IPS-18c (cell line): ENCODE measurements at regions not wholly inside any gene's neighbourhood (a gene's known extent, or its start where the extent isn't known, plus 50 kb on each side); places are given as distances from the start of the nearest gene placed in this dataset.
"Not testable (repeated sequence)": the region's sequence is repeated elsewhere in the genome, so short reads cannot be mapped to it uniquely, and the experiment has no call there.

ENCODE experiments used
- H3K4me3 ChIP-seq: 2 replicates; pipeline ENCODE4 v1.7.0; 2013; ENCODE audit warnings: low read depth, mild to moderate bottlenecking, low read length, moderate library complexity; ENCODE audit not compliant: insufficient read depth
- H3K9me3 ChIP-seq: one replicate; pipeline ENCODE4 v1.6.1; 2013; ENCODE audit warnings: mild to moderate bottlenecking, low read length, moderate library complexity; ENCODE audit not compliant: control insufficient read depth, insufficient read depth

DNA sequence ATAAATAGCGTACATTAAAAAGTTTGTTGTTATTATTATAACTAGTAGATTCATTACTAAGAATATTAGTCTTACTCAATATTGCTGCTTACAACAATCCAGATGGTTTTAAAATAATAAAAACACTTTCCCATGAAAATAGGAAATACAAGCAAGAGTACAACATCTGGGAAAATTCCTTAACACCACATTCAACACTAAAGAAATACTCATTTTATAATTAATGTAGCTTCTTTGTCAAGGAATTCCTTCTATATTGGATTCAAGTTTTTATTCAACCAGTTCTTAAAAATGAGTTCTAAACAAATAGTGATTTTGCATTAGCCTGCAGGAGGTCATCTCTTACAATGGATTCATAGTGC lies 650.3 kb upstream of the SLC35B3 start:
- no peaks in the 10 kb centered on the region for H3K9me3 ChIP-seq
- H3K4me3 ChIP-seq, result no peak overlapping the region

DNA sequence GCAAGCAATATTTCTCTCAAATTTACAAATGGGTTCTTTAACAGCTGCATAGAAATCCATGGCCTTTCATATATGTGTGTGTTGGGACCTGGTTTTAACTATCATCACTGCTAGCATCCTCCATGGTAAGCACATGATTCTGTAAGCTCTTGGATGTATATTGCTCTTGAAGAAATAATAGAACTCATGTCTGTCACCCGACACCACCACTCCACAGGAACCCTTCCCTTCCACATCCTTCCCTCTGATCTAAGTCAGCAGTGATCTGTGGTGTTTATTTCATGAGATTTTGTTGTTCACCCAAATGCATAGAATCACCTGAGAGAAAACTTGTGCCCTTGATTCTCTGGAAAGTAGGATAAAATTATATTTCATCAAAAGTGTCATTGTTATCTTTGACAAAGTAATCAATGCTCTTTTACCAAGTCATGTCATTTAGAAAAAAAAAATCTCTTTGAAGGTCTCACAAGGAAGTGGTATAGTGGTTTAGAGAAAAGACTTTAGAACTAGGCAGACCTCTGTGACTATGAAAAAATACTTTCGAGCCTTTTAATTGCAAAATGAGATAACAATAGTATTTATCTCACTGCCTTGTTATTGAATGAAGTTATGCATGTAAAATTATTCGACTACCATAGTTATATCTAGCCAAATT lies 649.8 kb upstream of the SLC35B3 start:
- Histone ChIP-seq H3K9me3 (no peaks in the 10 kb centered on the region), H3K4me3 (no peak overlapping the region)

DNA sequence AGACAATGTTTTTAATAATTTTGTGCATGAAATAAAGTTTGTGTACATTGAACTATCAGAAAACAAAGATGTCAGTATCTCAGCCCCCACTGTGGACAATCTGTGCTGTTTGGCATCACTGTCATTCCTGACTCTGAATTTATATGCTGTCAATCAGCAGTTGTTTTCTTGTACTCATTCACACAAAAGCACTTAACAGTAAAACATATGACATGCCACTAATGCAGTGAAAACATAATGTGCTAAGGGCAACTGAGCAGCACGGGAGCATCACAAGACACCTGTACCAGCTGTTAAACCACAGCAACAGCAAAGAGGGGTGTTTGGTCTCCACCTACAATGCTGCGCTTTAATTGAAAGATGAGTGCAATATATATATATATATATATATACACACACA lies 647.8 kb upstream of the SLC35B3 start:
- H3K4me3 ChIP-seq, result no peak overlapping the region
- no peaks in the 10 kb centered on the region for H3K9me3 ChIP-seq

DNA sequence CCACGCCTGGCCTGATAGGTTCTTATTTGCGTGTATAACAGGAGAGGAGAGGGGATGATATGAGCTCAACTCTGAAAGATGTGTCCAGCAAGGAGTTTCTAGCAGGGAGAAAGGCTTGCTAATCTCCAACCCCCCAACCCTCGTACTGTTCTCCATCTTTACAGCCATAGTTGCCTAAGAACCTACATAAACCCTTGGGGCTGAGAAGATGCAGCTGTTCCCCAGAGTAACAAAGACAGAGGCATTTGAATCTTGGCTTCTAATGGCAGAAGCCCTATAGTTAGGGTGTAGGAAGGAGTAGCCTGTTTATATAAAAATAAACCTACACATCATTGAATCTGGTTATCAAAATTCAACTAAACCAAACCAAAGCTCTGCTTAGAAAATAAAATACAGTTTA lies 631.4 kb upstream of the SLC35B3 start:
- Histone ChIP-seq H3K4me3 (no peak overlapping the region), H3K9me3 (no peaks in the 10 kb centered on the region)

DNA sequence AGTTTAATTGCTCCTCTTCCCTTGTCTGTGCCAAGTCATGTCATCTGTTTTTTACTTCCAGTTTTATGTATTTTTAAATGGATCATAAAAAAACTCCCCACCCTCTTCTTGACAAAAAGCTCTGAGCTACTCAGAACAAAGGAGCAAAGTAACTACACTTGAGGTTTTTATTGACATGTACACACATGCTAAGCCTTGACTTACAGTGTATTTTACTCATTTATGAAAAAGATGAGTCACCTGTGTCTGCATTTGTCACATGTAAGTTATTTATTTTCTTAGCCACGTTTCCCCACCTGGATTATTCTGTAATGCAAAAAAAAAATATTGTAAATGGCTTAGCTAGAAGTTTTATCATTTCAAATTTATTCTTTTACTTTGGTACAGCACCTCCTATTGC lies 628.8 kb upstream of the SLC35B3 start:
- Histone ChIP-seq H3K9me3 (no peaks in the 10 kb centered on the region), H3K4me3 (no peak overlapping the region)

DNA sequence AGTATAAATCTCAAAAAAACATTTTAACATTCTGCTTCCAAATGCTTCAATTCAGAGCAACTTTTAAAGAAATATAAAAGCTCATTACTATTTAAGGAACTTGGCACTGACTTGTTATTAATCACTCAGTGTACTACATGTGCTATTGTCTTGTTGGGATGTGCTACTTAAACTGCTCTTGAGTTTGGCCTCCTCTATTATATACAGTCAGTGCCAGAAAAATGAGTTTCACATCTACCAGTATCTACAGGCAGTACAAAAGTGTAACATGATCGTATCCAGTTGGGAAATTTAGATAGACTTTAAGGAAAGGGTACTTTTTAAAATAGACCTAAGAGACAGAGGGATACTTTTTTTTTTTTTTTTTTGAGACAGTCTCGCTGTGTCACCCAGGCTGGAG lies 627.3 kb upstream of the SLC35B3 start:
- Histone ChIP-seq H3K9me3 (no peaks in the 10 kb centered on the region), H3K4me3 (no peak overlapping the region)

DNA sequence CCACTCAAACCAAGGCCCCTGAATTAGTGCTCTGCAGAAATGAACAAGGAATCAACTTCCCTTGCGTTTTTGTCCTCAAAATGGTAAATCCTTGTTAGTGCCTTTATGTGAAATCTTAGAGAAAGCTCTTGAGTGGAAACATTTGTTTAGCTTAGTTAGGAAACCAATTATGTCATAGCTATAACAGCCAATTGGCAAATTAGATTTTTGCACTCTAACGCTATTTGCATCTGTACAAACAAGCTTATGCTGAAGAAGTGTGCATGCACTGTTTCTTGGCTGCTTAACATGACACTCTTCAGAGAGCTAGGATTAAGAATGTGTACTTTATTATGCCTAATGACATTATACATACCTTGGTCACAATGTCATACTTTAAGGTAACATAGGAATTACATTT lies 622.6 kb upstream of the SLC35B3 start:
- no peaks in the 10 kb centered on the region for H3K9me3 ChIP-seq

DNA sequence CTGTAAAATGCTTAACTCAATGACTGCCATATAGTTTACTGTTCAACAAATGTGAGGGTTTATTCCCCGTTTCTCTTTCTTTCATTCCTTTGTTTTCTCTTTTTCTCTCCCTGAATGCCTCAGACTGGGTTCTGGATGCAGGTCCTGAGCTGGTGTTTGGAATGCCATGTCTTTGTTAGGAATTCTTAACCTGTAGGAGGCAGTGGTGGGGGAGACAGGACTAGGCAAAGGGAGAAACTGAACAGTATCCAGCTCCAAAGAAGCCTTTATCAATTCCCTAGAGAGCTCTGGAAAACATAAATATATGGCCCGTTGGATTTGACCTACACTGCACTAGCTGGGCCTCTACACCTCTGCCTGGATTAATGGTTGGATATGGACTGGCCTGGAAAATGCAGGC lies 621.2 kb upstream of the SLC35B3 start:
- no peaks in the 10 kb centered on the region for H3K9me3 ChIP-seq
- H3K4me3 ChIP-seq, result no peak overlapping the region

More for the DNA sequence above, 622.6 kb upstream of the SLC35B3 start:
- no peak overlapping the region for H3K4me3 ChIP-seq

DNA sequence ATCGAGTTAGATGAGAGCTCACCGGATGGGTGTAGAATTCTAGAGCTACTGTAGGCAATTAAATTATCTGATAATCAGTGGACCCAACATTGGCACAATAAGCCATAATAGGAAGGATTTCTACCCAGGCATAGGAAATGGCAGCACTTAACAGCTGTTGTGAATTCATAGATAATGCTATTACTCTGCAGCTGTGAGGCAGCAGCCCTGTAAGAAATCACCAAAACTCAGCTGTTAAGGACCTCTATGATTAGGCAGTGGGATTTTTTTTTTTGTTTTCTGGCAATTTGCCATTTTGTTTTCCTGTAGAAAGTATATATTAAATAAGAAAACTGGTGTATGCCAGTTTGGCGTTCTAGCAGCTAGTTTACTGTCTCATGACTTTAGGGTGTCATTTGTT lies 609.1 kb upstream of the SLC35B3 start:
- Histone ChIP-seq H3K9me3 (no peaks in the 10 kb centered on the region), H3K4me3 (no peak overlapping the region)

DNA sequence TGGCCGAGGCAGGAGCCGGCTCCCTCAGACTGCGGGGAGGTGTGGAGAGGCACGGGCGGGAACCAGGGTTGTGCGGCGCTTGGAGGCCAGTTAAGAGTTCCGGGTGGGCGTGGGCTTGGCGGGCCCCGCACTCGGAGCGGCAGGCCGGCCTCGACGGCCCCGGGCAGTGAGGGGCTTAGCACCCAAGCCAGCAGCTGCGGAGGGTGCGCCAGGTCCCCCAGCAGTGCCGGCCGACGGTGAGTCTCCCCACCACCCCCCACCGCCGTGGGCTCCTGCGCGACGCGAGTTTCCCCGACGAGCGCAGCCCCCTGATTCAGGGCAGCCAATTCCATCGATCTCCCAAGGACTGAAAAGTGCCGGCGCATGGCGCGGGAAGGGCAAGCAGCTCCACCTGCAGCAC lies 605.4 kb upstream of the SLC35B3 start:
- H3K9me3 ChIP-seq, result no peaks in the 10 kb centered on the region
- H3K4me3 ChIP-seq, result no peak overlapping the region

DNA sequence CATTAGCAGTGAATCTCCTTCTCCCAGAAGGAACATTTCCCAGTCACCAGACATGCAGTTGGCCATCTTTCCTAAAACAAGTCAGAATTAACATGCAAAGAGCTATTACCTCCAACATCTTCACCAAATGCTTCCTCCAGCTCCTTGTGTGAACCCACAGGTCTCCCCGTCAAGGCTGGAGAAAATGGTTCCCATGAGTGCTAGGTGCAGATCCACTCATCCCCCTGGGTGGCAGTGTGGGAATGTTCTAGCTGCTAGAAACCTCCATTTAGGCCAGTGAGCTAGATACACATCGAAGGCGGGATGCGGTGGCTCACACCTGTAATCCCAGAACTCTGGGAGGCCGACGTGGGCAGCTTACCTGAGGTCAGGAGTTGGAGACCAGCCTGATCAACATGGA lies 603.9 kb upstream of the SLC35B3 start:
- Histone ChIP-seq H3K9me3 (no peaks in the 10 kb centered on the region), H3K4me3 (no peak overlapping the region)

DNA sequence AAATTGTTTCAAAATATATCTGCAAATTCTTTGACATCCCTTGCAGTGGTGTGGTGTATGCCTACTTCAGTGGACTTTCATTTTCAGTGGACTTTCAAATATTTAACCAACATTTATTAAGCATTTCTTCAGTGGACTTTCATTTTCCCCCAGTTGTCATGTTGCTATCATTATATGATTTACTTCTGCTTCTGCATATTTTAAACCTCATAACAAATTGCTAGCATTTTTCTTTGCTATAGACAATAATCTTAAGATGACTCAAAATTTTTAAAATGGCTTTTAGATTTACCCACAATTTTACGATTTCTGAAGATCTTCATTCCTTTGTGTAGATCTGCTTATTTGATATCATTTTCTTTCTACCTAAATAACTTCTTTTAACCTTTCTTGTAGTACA lies 592.7 kb upstream of the SLC35B3 start:
- Histone ChIP-seq H3K4me3 (no peak overlapping the region), H3K9me3 (no peaks in the 10 kb centered on the region)

DNA sequence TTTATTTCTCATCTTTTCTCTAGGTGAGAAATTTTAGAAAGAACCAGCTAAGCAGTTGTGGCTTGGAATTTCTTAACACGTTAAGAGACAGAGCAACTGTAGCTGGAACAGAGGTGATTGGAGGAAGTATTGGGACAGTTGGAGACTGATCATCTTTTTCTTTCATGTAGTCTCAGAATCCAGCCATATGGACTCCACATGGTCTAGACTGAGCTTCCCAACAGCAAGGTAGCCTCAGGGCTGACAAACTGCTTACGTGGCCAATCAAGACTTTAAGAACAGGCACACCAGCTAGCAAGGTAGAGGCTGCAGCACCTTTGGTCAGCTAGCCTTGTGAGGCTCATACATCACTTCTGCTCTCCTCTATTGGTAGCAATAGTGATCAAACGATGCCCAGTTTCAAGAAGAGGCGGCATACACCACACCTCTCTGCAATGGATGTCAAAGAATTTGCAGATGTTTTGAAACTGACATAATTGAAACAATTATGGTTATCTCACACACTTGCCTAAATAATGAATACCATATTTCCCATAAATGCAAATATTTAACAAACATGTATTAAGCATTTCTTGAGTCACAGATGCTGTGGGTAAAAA lies 590.5 kb upstream of the SLC35B3 start:
- no peak overlapping the region for H3K4me3 ChIP-seq
- no peaks in the 10 kb centered on the region for H3K9me3 ChIP-seq

DNA sequence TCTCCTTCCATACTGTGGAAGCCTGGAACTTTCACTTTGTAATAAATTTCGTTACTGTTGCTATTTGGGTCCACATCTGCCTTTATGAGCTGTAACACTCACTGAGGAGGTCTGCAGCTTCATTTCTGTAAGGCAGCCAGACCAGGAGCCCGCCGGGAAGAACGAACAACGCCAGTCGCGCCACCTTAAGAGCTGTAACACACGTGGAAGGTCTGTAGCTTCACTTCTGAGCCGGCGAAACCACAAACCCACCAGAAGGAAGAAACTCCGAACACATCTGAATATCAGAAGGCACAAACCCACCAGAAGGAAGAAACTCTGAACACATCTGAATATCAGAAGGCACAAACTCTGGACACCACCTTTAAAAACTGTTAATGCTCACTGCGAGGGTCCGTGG lies 589.9 kb upstream of the SLC35B3 start:
- H3K9me3 ChIP-seq, result no peaks in the 10 kb centered on the region
- H3K4me3 ChIP-seq, result no peak overlapping the region

DNA sequence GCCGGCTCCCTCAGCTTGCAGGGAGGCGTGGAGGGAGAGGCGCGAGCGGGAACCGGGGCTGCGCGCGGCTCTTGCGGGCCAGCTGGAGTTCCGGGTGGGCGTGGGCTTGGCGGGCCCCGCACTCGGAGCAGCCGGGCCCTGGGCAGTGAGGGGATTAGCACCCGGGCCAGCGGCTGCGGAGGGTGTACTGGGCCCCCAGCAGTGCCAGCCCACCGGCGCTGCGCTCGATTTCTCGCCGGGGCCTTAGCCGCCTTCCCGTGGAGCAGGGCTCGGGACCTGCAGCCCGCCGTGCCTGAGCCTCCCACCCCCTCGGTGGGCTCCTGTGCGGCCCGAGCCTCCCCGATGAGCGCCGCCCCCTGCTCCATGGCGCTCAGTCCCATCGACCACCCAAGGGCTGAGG lies 588.9 kb upstream of the SLC35B3 start:
- H3K4me3 ChIP-seq, H3K9me3 ChIP-seq: not testable (repeated sequence)

DNA sequence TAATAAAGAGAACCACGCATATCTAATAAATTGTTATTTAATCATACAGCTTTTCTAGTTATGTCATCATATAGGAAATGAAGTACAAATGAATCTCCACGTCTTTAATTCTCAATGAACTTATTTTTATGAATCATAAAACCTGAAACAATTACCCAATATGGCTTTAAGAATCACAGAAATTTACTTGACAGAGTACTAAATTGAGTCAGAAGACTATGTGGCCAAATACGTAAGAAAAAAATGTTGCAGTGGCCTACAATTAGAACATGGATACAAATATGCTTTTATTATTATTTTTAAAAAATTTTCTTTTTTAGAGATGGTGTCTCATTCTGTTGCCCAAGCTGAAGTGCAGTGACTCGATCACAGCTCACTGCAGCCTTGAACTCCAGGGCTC lies 584.7 kb upstream of the SLC35B3 start:
- no peak overlapping the region for H3K4me3 ChIP-seq
- no peaks in the 10 kb centered on the region for H3K9me3 ChIP-seq

DNA sequence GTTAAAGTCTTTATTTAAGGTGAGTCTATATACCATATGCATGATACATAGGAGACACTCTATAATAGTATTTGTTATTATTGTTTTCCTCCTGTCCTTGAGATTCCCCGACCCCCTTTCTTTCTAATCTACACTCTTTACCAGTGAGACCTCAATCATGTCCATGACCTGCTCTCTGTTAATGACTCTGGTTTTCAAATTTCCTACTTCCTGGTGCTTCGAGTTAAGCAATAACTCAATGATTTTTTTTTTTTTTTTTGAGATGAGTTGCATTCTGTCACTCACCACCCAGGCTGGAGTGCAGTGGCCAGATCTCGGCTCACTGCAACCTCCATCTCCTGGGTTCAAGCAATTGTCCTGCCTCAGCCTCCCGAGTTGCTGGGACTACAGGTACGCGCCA lies 574.6 kb upstream of the SLC35B3 start:
- H3K4me3 ChIP-seq, result no peak overlapping the region
- H3K9me3 ChIP-seq, result no peaks in the 10 kb centered on the region

DNA sequence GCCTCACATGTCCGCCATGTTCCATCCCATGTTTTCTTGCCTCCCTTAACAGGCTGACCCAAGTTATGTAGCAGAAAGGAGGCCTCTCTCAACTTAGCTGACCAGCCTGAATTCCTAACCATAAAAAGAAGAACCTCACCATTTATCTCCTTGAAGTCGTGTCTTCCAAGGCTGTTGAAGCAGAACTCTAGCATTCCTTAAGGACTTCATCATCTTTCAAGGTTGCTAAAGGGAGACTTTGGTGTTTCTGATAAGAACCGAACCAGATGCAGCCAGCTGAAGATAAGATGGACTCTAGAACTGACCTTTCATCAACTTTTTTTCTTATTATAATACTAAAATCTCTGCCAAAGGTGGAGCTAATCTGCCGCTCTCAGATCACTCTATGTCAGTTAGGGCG lies 571.7 kb upstream of the SLC35B3 start:
- H3K4me3 ChIP-seq, result no peak overlapping the region
- no peaks in the 10 kb centered on the region for H3K9me3 ChIP-seq

DNA sequence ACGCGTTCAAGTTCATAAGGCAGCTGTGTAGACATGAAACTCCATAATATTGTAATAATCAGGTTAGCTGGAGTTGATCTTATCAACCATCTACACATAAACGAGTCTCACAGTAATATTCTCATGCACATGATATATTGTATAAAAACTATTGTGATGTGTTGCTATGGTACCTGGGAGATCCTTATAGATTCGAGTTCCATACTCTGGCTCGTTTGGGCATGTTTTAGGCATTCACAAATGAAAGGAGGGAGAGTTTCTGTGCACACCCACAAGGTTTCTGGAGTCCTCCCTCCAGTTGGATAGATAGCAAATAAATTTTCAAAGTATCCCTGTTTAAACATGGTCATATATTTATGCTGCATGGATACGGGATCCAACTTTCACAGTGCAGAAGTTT lies 567.5 kb upstream of the SLC35B3 start:
- no peaks in the 10 kb centered on the region for H3K9me3 ChIP-seq
- no peak overlapping the region for H3K4me3 ChIP-seq
